ENCODE measurements at regions not wholly inside any gene's neighbourhood (a gene's known extent, or its start where the extent isn't known, plus 50 kb on each side); places are given as distances from the start of the nearest gene placed in this dataset.

DNA sequence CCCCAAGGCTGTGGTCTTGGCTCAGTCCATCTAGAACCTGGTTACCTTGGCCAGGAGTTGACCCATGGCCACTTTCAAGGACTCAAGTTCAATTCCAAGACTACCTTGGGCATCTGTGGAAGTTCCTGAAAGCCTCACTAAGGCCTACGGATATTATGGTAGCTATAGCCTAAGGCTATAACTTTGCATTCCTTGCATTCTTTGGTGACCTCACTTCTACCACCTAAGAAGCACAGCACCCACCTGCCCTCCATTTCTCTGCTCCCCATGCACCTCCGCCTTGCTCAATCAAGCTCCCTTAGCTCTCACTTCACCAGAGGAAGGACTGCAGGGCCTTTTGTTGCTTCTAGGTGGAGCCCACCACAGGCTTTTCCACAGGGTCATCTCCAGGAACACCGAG lies 50.3 kb upstream of the GALNT18 start:
- Histone ChIP-seq H3K9me3 (ENCODE audit: control insufficient read depth, insufficient read depth, low read depth, low read length) (no peaks in the 10 kb centered on the region), H4K20me1 (ENCODE audit: control insufficient read depth, extremely low read depth, insufficient read depth, low read length) (no peaks in the 10 kb centered on the region), H3K27me3 (ENCODE audit: control insufficient read depth, insufficient read depth, low read length) (peaks cover 40% of the 10 kb centered on the region), H3K4me2 (ENCODE audit: extremely low read depth, insufficient read depth, low read length) (no peak overlapping the region), H2AFZ (ENCODE audit: low read length) (no peak overlapping the region), H3K4me3 (replicated peaks in 1 of 4; ENCODE audit: control extremely low read depth in 1 of 4, insufficient read depth in 1 of 4, low read depth in 3 of 4, low read length in 4 of 4) (no peak overlapping the region), H3K79me2 (ENCODE audit: control insufficient read depth, insufficient read depth, low read length) (no peaks in the 10 kb centered on the region), H3K4me1 (ENCODE audit: control insufficient read depth, extremely low read depth, insufficient read depth, low read length) (no peaks in the 10 kb centered on the region), H3K27ac (ENCODE audit: insufficient read depth, low read length) (no peak overlapping the region), H3K9ac (ENCODE audit: insufficient read depth, low read length) (no peak overlapping the region), H3K36me3 (ENCODE audit: control insufficient read depth, insufficient read depth, low read length) (no peaks in the 10 kb centered on the region)
- no peak for DNase-seq (ENCODE audit: low read depth in 2 of 2)
- no peak for TF ChIP-seq EZH2 (IDR thresholded peaks at IDR 0.05; ENCODE audit: low read length, missing control alignments)
- no peak for TF ChIP-seq CTCF (conservative IDR thresholded peaks at IDR 0.05 in 1 of 2, IDR thresholded peaks at IDR 0.05 in 1 of 2; ENCODE audit: low read depth in 1 of 2, low read length in 2 of 2)

Measured in fibroblast of lung (primary cell).